HS-5 (cell line): ENCODE measurements at regions not wholly inside any gene's neighbourhood (a gene's known extent, or its start where the extent isn't known, plus 50 kb on each side); places are given as distances from the start of the nearest gene placed in this dataset.
"Not testable (repeated sequence)": the region's sequence is repeated elsewhere in the genome, so short reads cannot be mapped to it uniquely, and the experiment has no call there.

Experiments
- DNase-seq: peaks from one replicate; pipeline ENCODE4 v3.0.0-alpha.2; 2012; ENCODE audit warnings: low read depth

DNA sequence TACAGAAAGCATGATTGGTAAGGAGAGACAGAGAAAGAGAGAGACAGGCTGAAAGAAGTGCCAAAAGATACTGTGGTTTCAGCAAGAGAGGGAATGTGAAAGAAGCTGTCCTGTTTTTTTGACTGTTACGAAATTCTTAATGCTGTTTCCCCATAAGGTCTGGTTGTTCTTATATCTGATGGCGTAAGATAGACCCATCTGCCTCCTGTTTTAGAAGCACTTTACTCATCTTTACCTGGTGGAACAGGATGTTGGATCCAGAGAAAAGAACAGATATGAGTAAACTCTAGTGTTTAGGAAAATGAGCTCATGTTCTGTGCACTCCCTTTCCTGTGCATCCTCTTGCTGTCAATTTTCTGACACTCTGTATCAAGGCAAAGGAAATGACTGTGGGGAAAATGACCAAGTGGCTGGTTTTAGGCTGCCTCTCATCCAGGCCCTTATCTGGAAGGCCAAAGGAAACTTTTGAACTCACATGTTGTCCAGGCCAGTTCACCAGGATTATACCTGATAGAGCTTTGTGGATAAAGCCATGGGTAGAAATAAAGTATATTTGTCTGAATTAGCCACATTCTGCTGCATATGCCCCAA is 311.7 kb upstream of the HTR2C start:
- DNase-seq, result no peak

DNA sequence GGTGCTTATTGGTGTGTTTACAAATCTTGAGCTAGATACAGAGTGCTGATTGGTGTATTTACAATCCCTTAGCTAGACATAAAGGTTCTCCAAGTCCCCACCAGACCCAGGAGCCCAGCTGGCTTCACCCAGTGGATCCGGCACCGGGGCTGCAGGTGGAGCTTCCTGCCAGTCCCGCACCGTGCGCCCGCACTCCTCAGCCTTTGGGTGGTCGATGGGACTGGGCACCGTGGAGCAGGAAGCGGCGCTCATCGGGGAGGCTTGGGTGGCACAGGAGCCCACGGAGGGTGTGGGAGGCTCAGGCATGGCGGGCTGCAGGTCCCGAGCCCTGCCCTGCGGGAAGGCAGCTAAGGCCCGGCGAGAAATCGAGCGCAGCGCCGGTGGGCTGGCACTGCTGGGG is 313.5 kb upstream of the HTR2C start:
- DNase-seq, result not testable (repeated sequence)

- no peak for DNase-seq
Observed at GRCh38 chrX:114268643-114269042, 315.2 kb upstream of the HTR2C start.

DNA sequence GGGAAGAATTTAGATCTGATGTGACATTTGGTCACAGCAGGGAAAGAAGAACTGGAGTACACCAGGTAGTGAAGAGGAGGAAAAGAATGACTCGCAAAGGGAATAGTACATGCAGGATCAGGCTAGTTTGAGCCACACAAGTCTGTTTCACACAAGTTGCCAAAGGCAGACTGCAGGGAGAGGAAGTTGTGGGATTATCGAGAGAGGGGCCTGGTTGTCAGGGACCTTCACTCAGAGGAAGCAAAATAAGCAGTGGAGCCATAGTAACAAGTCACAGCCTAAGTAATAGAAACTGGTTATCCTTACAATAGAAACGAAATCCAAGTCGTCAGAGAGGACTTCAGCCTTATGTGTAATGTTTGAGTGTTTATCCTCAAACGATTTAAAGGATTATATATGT is 316.7 kb upstream of the HTR2C start:
- DNase-seq, result no peak

GRCh38 chrX:114252186-114252585 is 331.7 kb upstream of the HTR2C start:
- DNase-seq, result no peak

DNA sequence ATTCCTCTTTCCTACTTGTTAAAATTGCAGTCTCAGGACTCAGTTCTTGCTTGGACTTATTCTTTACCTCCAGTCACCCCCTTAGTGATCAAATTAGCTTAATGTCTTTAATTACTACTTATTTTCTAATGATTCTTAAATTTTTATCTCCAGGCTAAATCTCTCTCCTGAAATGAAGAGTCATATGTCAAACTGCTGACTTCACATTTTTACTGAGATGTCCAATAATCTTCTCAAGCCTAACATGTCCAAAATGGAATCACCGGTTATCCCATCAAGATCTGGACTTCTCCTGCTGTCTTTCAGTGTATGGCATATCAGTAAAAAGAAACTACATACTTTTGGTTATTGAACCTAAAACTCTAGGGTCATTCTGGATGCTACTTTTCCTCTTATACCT is 332.3 kb upstream of the HTR2C start:
- DNase-seq, result no peak

DNA sequence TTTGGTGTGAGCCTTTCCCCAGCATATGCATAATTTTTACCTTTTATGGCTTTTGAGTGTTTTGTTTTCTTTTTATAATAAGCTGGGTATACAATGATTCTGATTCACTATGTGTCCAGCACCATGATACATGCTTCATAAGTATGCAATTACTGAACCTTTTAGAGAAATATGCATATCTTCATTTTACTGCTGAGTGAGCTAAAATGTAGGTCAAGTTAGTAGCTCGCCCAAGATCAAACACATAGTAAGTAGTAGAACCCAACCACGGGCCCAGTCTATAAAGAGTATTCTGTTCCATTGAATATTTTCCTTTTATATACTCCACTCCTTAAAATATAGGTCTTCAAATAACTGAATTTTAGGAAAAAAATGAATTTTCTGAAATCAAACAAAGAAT is 362.4 kb upstream of the HTR2C start:
- DNase-seq, result no peak

- DNase-seq, result no peak
Observed at GRCh38 chrX:114210879-114211278, 373.0 kb upstream of the HTR2C start.

- DNase-seq, result no peak
Observed at GRCh38 chrX:114201622-114202021, 382.3 kb upstream of the HTR2C start.

DNA sequence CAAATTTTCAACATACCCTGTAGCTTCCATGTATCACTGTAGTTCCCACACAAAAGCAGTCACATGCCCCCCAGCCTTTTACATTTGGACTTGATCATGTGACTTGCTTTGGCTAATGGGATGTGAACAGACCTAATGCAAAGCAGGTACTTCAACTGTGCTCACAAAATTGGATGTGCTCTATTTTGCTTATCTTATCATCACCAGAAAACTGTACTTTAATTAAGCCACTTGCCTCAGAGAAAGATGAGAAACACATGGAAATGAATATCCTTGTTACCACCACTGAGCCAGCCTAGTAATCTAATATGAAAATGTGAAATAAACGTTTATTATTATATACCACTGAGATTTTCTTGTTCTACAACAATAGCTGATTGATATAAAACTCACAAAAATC is 402.7 kb upstream of the HTR2C start:
- no peak for DNase-seq

DNA sequence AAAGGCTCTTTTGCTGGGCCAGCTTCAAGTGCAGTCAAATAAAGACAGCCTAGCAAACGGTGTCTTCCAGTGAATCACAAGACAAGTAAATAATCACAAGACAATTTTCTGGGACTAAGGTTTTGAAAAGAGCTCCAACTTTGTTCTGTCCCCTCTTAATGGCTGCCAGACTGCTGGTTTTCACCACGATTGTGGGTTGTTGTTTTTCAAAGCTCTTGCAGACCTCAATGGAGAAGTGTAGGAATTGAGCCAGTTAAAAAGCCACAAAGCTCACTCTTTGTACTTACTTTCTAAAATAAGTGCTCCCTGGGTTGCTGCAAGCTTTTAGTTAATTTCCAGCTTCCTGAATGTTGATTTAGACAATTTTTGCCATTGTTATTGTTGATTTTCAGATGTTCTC is 405.8 kb upstream of the HTR2C start:
- DNase-seq, result no peak

DNA sequence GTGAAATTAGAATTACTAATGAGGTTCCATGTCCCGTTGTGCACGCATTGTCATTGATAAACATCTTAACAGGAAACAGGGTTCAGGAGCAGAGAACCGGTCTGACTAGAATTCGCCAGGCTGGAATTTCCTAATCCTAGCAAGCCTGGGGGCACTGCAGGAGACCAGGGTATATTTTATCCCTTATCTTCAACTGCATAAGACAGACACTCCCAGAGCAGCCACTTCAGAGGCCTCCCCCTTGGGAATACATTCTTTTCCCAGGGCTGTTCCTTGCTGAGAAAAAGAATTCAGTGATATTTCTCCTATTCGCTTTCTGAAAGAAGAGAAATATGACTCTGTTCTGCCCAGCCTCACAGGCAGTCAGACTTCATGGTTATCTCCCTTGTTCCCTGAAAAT is 416.6 kb upstream of the HTR2C start:
- not testable (repeated sequence) for DNase-seq

DNA sequence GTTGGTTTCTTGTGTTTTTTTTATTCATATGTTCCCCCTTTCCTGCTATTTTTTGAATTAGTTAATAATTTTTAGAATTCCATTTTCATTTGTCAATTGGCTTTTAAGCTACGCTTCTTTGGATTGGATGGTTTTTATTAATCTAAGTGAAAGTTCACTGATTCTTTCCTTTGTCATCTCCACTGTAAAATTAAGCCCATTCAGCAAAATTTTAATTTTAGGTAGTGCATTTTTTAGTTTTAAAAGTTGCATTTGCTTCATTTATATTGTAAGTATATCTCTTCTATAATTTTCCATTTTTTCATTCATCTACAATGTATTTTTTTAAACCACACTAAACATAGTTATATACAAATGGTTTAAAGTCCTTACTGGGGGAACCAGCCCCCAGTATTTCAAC is 417.3 kb upstream of the HTR2C start:
- no peak for DNase-seq

GRCh38 chrX:114165537-114165936 is 418.3 kb upstream of the HTR2C start:
- DNase-seq, result no peak

- DNase-seq, result no peak
Observed at GRCh38 chrX:114162068-114162735, 421.7 kb upstream of the HTR2C start.

- DNase-seq, result no peak
Observed at GRCh38 chrX:114152801-114153200, 431.1 kb upstream of the HTR2C start.

GRCh38 chrX:114152130-114152529 is 431.8 kb upstream of the HTR2C start:
- DNase-seq, result peak; percentile 60

- DNase-seq, result peak; percentile 3
Observed at GRCh38 chrX:114134465-114134864, 449.4 kb upstream of the HTR2C start.

DNA sequence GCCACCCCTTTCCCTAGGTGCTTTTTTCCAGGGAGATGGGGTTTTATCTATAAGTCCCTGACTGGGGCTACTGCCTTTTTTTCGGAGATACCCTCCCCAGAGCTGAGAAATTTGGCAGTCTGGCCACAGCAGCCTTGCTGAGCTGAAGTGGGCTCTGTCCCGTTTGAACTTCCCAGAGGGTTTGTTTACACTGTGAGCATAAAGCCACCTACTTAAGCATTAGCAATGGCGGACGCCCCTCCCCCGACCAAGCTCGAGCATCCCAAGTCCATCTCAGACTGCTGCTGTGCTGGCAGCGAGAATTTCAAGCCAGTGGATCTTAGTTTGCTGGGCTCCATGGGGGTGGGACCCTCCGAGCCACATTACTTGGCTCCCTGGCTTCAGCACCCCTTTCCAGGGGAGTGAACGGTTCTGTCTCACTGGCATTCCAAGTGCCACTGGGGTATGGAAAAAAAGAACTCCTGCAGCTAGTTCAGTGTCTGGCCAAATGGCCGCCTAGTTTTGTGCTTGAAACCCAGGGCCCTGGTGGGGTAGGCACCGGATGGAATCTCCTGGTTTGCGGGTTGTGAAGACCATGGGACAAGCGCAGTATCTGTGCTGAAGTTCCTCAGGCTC is 456.4 kb upstream of the HTR2C start:
- no peak for DNase-seq

- no peak for DNase-seq
Observed at GRCh38 chrX:114127005-114127404, 456.9 kb upstream of the HTR2C start.

DNA sequence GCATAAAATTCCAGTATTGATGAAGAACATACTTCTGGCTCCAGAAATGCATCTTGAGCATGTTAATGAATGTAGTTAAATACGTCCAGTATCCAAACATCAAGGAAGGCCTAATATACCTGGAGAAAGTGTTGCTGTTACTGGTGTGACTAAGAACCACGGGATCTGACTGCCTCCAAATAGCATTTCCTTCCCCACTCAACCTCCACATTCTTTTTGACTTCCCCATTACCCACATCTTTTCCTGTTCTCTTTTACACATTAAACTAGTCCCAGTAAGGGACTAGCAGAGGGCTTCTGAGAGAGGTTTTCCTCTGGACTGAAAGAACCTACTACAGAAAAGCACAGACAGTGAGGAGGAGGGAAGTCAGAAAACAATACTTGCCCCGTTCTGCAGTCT is 482.8 kb upstream of the HTR2C start:
- DNase-seq, result no peak

DNA sequence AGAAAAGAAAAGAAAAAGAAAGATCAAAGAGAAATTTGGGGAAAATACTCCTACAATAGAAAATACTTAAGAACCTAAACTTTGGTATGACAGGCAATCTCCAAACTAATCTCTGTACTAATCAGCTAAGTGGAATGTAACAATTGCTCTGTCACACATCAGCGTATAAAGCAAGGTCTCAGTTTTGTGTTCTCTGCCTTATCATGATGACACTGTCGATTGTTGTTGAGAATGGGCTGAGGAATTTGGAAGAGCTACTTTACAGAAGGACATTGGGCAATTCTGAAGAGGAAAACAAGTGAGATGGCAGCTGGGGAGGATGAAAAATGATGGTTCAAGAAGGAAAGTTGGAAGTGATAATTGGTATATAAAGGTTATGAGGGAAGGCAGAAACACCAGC is 486.0 kb upstream of the HTR2C start:
- DNase-seq, result no peak

DNA sequence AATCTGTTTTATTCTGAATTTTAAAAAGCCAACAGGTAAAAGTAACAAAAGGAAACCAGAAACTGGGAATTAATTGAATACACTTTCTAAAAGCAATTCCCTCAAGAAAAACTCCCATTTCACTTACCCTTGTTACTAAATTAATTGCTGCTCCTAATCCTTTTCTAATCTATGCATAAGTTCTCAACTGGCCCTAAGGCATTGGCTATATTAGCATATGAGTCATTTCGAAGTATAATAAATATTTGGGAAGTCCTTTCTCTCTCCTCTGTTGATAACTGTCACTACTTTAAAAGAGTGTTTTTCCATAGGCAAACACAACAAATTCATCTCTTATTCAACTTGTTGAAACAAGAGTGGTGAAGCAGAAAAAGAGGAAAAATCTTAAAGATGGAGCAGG is 486.5 kb upstream of the HTR2C start:
- no peak for DNase-seq

DNA sequence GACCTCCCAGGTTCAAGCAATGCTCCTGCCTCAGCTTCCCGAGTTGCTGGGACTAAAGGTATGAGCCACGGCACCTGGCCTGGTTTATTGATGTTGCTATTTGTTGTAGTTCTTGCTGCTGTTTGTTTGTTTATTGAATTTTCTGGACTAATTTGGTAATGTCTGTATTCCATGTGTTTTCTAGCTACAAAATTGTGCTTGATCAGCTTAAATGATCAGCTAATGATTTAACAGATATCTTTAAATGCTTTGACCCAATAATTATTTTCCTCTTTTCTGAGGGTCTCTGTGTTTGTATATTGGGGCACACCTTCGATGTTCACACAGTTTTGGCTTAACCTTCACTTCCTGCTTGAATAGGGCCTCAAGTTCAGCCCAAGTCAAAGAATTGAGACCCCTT is 488.1 kb upstream of the HTR2C start:
- no peak for DNase-seq
